ENCODE measurements at regions not wholly inside any gene's neighbourhood (a gene's known extent, or its start where the extent isn't known, plus 50 kb on each side); places are given as distances from the start of the nearest gene placed in this dataset.

- H3K36me3 ChIP-seq (ENCODE audit: insufficient read depth, low read length) = no peaks in the 10 kb centered on the region
- no peak overlapping the region for H2AFZ ChIP-seq (ENCODE audit: low read depth, low read length)
- no peak overlapping the region for H3K4me2 ChIP-seq (ENCODE audit: low read length)
- no peak overlapping the region for H3K4me3 ChIP-seq (ENCODE audit: low read length)
- no peaks in the 10 kb centered on the region for H3K9me3 ChIP-seq (ENCODE audit: low read length)
- H3K27me3 ChIP-seq (ENCODE audit: insufficient read depth, low read depth, low read length) = no peaks in the 10 kb centered on the region
- TF ChIP-seq EP300 (conservative IDR thresholded peaks at IDR 0.05; ENCODE audit: poor library complexity, severe bottlenecking) = no peak
- no peak for TF ChIP-seq MXI1 (conservative IDR thresholded peaks at IDR 0.05; ENCODE audit: poor library complexity, severe bottlenecking)
- TF ChIP-seq RAD21 (conservative IDR thresholded peaks at IDR 0.05) = no peak
- no peak for TF ChIP-seq POLR2AphosphoS5 (IDR thresholded peaks at IDR 0.05)
- TF ChIP-seq CTCF (IDR thresholded peaks at IDR 0.05; ENCODE audit: poor library complexity, severe bottlenecking) = no peak
- no peak for TF ChIP-seq EZH2 (IDR thresholded peaks at IDR 0.05; ENCODE audit: borderline replicate concordance, insufficient read depth, low read length, poor library complexity, severe bottlenecking)
- no peak for TF ChIP-seq TAF1 (IDR thresholded peaks at IDR 0.05; ENCODE audit: low read depth)
- no peak for TF ChIP-seq SMC3 (conservative IDR thresholded peaks at IDR 0.05; ENCODE audit: poor library complexity)
- TF ChIP-seq REST (IDR thresholded peaks at IDR 0.05; ENCODE audit: borderline replicate concordance) = no peak
- H3K9me2 ChIP-seq (ENCODE audit: insufficient read depth, low read length) = no peaks in the 10 kb centered on the region
- H3K9ac ChIP-seq (ENCODE audit: low read length) = no peak overlapping the region
- H3F3A ChIP-seq (ENCODE audit: insufficient read depth, low read length, poor library complexity, severe bottlenecking) = no peaks in the 10 kb centered on the region
- no peaks in the 10 kb centered on the region for H4K20me1 ChIP-seq (ENCODE audit: insufficient read depth)
- H3K27ac ChIP-seq (ENCODE audit: low read length) = no peak overlapping the region
- no peaks in the 10 kb centered on the region for H3K79me2 ChIP-seq (replicated peaks; ENCODE audit: insufficient read depth, low read length)
Measured at GRCh38 chr4:94000559-94000958, 172.0 kb downstream of the ATOH1 start.

GRCh38 chr4:94006932-94007331, 178.4 kb downstream of the ATOH1 start:
- H3K27me3 ChIP-seq (ENCODE audit: insufficient read depth, low read depth, low read length) = no peaks in the 10 kb centered on the region
- no peaks in the 10 kb centered on the region for H3K9me2 ChIP-seq (ENCODE audit: insufficient read depth, low read length)
- no peaks in the 10 kb centered on the region for H4K20me1 ChIP-seq (ENCODE audit: insufficient read depth)
- H3K9me3 ChIP-seq (ENCODE audit: low read length) = no peaks in the 10 kb centered on the region
- H3K36me3 ChIP-seq (ENCODE audit: insufficient read depth, low read length) = no peaks in the 10 kb centered on the region
- no peak overlapping the region for H3K9ac ChIP-seq (ENCODE audit: low read length)
- no peak overlapping the region for H2AFZ ChIP-seq (ENCODE audit: low read depth, low read length)
- H3K4me2 ChIP-seq (ENCODE audit: low read length) = no peak overlapping the region
- no peak overlapping the region for H3K27ac ChIP-seq (ENCODE audit: low read length)
- TF ChIP-seq EP300 (conservative IDR thresholded peaks at IDR 0.05; ENCODE audit: poor library complexity, severe bottlenecking) = no peak
- TF ChIP-seq REST (IDR thresholded peaks at IDR 0.05; ENCODE audit: borderline replicate concordance) = no peak
- TF ChIP-seq MXI1 (conservative IDR thresholded peaks at IDR 0.05; ENCODE audit: poor library complexity, severe bottlenecking) = no peak
- no peak overlapping the region for H3K4me3 ChIP-seq (ENCODE audit: low read length)
- H3K79me2 ChIP-seq (replicated peaks; ENCODE audit: insufficient read depth, low read length) = no peaks in the 10 kb centered on the region
- no peaks in the 10 kb centered on the region for H3F3A ChIP-seq (ENCODE audit: insufficient read depth, low read length, poor library complexity, severe bottlenecking)

Measured in neural cell (in vitro differentiated cells).